IMR-90 (cell line): ENCODE measurements at regions not wholly inside any gene's neighbourhood (a gene's known extent, or its start where the extent isn't known, plus 50 kb on each side); places are given as distances from the start of the nearest gene placed in this dataset.
A peak's percentile ranks its signal among the peaks of the same experiment; 100 is the strongest.

Source experiments
- ATAC-seq: fragments of 200-7000 bp; cut with Tn5 transposase; 2 replicates; pipeline ENCODE4 v1.9.1; 2020; ENCODE audit warnings: low read depth, mild to moderate bottlenecking, moderate library complexity
- BruUV-seq: library from RNA; stranded (reverse); fragments of 400-500 nt; replicated peaks from 2 replicates; lab custom pipeline; 2021; lab: Mats Ljungman, UMichigan
- CTCF ChIA-PET: fragments of 300-600 bp; formaldehyde crosslinking; extraction: SDS; loops from one replicate; lab custom pipeline; 2021; ENCODE audit warnings: antibody characterized with exemption; lab: Yijun Ruan, JAX
- POLR2A ChIA-PET: fragments of 300-600 bp; sonication (Branson Sonifier 250); formaldehyde crosslinking; loops from one replicate; lab custom pipeline; 2022; ENCODE audit warnings: antibody characterized with exemption; ENCODE audit not compliant: unreplicated experiment; lab: Charles Lee
- DNase-seq: peaks from one replicate; pipeline ENCODE4 v3.0.0; 2013
- H2AFZ ChIP-seq: replicated peaks from 2 replicates; pipeline ENCODE3; 2013; ENCODE audit warnings: low read length, mild to moderate bottlenecking; ENCODE audit not compliant: poor library complexity
- H2AK5ac ChIP-seq: 2 replicates; pipeline ENCODE4 v1.6.1; 2013; ENCODE audit warnings: low read depth, low read length, inconsistent platforms
- H2AK9ac ChIP-seq: replicated peaks from 2 replicates; pipeline ENCODE3; 2013; ENCODE audit warnings: mild to moderate bottlenecking, low read depth, low read length, moderate library complexity; ENCODE audit not compliant: poor library complexity
- H2BK120ac ChIP-seq: 2 replicates; pipeline ENCODE4 v1.6.1; 2013; ENCODE audit warnings: low read depth, low read length, inconsistent platforms
- H2BK15ac ChIP-seq: 3 replicates; pipeline ENCODE4 v1.6.1; 2013; ENCODE audit warnings: low read depth, low read length, inconsistent platforms
- H2BK20ac ChIP-seq: 2 replicates; pipeline ENCODE4 v1.6.1; 2013; ENCODE audit warnings: low read depth, mild to moderate bottlenecking, inconsistent platforms, low read length, moderate library complexity
- H2BK5ac ChIP-seq: 2 replicates; pipeline ENCODE4 v1.6.1; 2013; ENCODE audit warnings: mild to moderate bottlenecking, low read depth, low read length, inconsistent platforms; ENCODE audit not compliant: poor library complexity, severe bottlenecking
- H3K14ac ChIP-seq: replicated peaks from 2 replicates; pipeline ENCODE4 v1.6.1; 2013; ENCODE audit warnings: low read depth, low read length, inconsistent platforms
- H3K18ac ChIP-seq: 2 replicates; pipeline ENCODE4 v1.6.1; 2013; ENCODE audit warnings: low read depth, low read length, control low read depth
- H3K23ac ChIP-seq: 2 replicates; pipeline ENCODE4 v1.6.1; 2013; ENCODE audit warnings: low read depth, low read length, inconsistent platforms
- H3K27ac ChIP-seq: 2 replicates; pipeline ENCODE4 v1.5.1; 2013; ENCODE audit warnings: mild to moderate bottlenecking, control low read depth, low read length; ENCODE audit not compliant: insufficient read depth
- H3K27me3 ChIP-seq: 2 replicates; pipeline ENCODE4 v1.6.1; 2013; ENCODE audit warnings: low read length; ENCODE audit not compliant: control insufficient read depth, insufficient read depth
- H3K36me3 ChIP-seq: 2 replicates; pipeline ENCODE4 v1.6.1; 2013; ENCODE audit warnings: low read length, mixed read lengths; ENCODE audit not compliant: control insufficient read depth, insufficient read depth
- H3K4ac ChIP-seq: 2 replicates; pipeline ENCODE4 v1.6.1; 2013; ENCODE audit warnings: low read depth, low read length, inconsistent platforms
- H3K4me1 ChIP-seq: 2 replicates; pipeline ENCODE4 v1.6.1; 2013; ENCODE audit warnings: low read length, mixed read lengths; ENCODE audit not compliant: control insufficient read depth, insufficient read depth
- H3K4me2 ChIP-seq: 2 replicates; pipeline ENCODE4 v1.6.1; 2013; ENCODE audit warnings: low read depth, mild to moderate bottlenecking, control low read depth, low read length, moderate library complexity
- H3K4me3 ChIP-seq: 2 replicates; pipeline ENCODE4 v1.5.1; 2013; ENCODE audit warnings: low read depth, mild to moderate bottlenecking, control low read depth, low read length, moderate library complexity; ENCODE audit not compliant: insufficient read depth
- H3K56ac ChIP-seq: 2 replicates; pipeline ENCODE4 v1.6.1; 2013; ENCODE audit warnings: low read length, inconsistent platforms; ENCODE audit not compliant: insufficient read depth; ENCODE audit errors: extremely low read depth
- H3K79me1 ChIP-seq, 2 experiments: 2 replicates each; pipeline ENCODE4 v1.6.1; 2013; ENCODE audit warnings: low read length in 2 of 2, inconsistent platforms in 1 of 2, low read depth in 1 of 2
- H3K9ac ChIP-seq: 2 replicates; pipeline ENCODE4 v1.6.1; 2013; ENCODE audit warnings: low read depth, low read length, control low read depth
- H3K9me1 ChIP-seq: 2 replicates; pipeline ENCODE4 v1.6.1; 2013; ENCODE audit warnings: low read length, inconsistent platforms; ENCODE audit not compliant: insufficient read depth
- H3K9me3 ChIP-seq: 2 replicates; pipeline ENCODE4 v1.6.1; 2013; ENCODE audit warnings: low read length; ENCODE audit not compliant: control insufficient read depth, insufficient read depth
- H4K20me1 ChIP-seq: 2 replicates; pipeline ENCODE4 v1.6.1; 2013; ENCODE audit warnings: low read length, inconsistent platforms; ENCODE audit not compliant: insufficient read depth
- H4K5ac ChIP-seq: 2 replicates; pipeline ENCODE4 v1.6.1; 2013; ENCODE audit warnings: mild to moderate bottlenecking, low read depth, low read length, control low read depth
- H4K8ac ChIP-seq, 2 experiments: 2 replicates each; pipeline ENCODE4 v1.6.1; 2013; ENCODE audit warnings: low read depth in 2 of 2, low read length in 2 of 2, control low read depth in 1 of 2, inconsistent platforms in 1 of 2
- H4K91ac ChIP-seq: 2 replicates; pipeline ENCODE4 v1.6.1; 2013; ENCODE audit warnings: low read depth, low read length, inconsistent platforms; ENCODE audit not compliant: insufficient read depth
- BHLHE40 ChIP-seq: fragments of 150-350 bp; IDR thresholded peaks from 2 replicates; pipeline ENCODE4 v1.6.1; 2016; ENCODE audit warnings: mild to moderate bottlenecking, low read depth, low read length
- CEBPB ChIP-seq: IDR thresholded peaks from 2 replicates; pipeline ENCODE4 v1.6.1; 2012; ENCODE audit warnings: low read depth, low read length, improper control_type of control experiment
- CHD1 ChIP-seq: IDR thresholded peaks from 2 replicates; pipeline ENCODE4 v1.6.1; 2012; ENCODE audit warnings: low read depth, low read length, improper control_type of control experiment
- FOS ChIP-seq: fragments of 150-350 bp; IDR thresholded peaks from 2 replicates; pipeline ENCODE4 v1.6.1; 2016; ENCODE audit warnings: low read depth, low read length
- MAFK ChIP-seq: IDR thresholded peaks from 2 replicates; pipeline ENCODE4 v1.6.1; 2012; ENCODE audit warnings: low read depth, low read length, improper control_type of control experiment
- MXI1 ChIP-seq: IDR thresholded peaks from 2 replicates; pipeline ENCODE4 v1.6.1; 2012; ENCODE audit warnings: low read depth, mild to moderate bottlenecking, low read length, moderate library complexity, borderline replicate concordance
- NFE2L2 ChIP-seq: fragments of 150-350 bp; IDR thresholded peaks from 2 replicates; pipeline ENCODE4 v1.6.1; 2016; ENCODE audit warnings: low read depth, mild to moderate bottlenecking, low read length
- POLR2A ChIP-seq: IDR thresholded peaks from 2 replicates; pipeline ENCODE4 v1.6.1; 2012; ENCODE audit warnings: mild to moderate bottlenecking, low read depth, low read length
- RAD21 ChIP-seq: IDR thresholded peaks from 2 replicates; pipeline ENCODE4 v1.6.1; 2012; ENCODE audit warnings: low read length, improper control_type of control experiment
- RFX5 ChIP-seq: IDR thresholded peaks from 2 replicates; pipeline ENCODE4 v1.8.0; 2012; ENCODE audit warnings: low read depth, mild to moderate bottlenecking, low read length, moderate library complexity
- SMC3 ChIP-seq: fragments of 150-350 bp; IDR thresholded peaks from 2 replicates; pipeline ENCODE4 v1.6.1; 2016; ENCODE audit warnings: low read depth, mild to moderate bottlenecking, antibody characterized with exemption, low read length, moderate library complexity
- WGBS, 2 experiments: methylation state at CpG; one replicate each; pipeline versions ENCODE4 v1.1.5 to v1.1.7; 2013; ENCODE audit warnings: missing lambda C conversion rate in 2 of 2; ENCODE audit not compliant: insufficient read length in 1 of 2; ENCODE audit errors: extremely low coverage in 2 of 2; 5-methylcytosine and 5-hydroxymethylcytosine counted together
- dilution Hi-C: fragments of 300-500 bp; cut with HindIII; formaldehyde crosslinking; loops from one replicate; pipeline ENCODE4 v1.14.3; 2018; ENCODE audit warnings: low sequenced_read_pairs; ENCODE audit not compliant: unreplicated experiment
- in situ Hi-C: fragments of 300-500 bp; cut with MboI; formaldehyde crosslinking; loops from 3 replicates; pipeline ENCODE4 v1.14.3; 2019; ENCODE audit warnings: low sequenced_read_pairs, inconsistent platforms, mixed read lengths
- intact Hi-C: fragments of 100-400 bp; cut with micrococcal nuclease; formaldehyde crosslinking; loops from 2 replicates; pipeline ENCODE4 v1.10.0; 2022

DNA sequence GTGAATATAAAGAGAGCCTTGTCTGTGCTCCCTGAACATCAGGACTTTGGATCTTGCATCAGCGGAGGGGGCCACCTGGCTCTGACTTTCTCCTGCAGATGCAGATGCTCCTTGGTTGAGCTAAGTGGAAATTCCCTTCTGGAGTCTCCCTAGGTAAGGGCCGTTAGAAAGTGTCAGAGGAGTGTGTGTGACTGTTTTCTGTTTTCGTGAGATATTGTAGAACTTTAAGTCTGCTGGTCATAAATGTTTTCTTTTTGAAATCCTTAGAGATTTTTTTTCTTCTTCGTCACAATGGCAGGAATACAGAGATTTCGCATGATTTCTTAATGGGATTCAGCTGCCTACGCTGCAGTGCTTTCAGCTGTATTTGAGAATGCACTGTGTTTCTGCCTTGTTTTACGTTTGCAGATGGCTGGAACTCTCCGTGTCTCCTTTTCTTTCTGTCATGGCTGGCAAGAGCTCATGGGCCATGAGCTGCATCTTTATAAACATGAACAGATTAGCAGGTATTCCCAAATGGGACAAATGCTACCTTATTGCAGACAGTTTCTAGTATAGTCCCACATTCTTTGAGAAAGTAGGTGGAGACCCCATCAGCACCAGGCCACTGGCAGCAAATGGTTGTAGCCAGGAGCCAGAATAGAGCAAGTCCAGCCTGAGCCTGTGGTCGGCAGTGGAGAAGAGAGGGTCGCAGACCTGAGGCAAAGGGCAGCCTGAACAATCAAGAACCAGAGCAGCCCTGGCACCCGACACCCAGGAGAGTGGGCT is 76.2 kb upstream of the FRMD6 start:
- peaks cover 10% of the 10 kb centered on the region; the same call in 1 of the 2 replicates for H3K9me1 ChIP-seq
- in situ Hi-C loops = no loop called here
- H3K27ac ChIP-seq = no peak overlapping the region
- H3K56ac ChIP-seq = no peak overlapping the region
- TF ChIP-seq RFX5 (no peak), CHD1 (no peak), MAFK (no peak), POLR2A (no peak), BHLHE40 (no peak), MXI1 (no peak), SMC3 (no peak), FOS (no peak), RAD21 (no peak), CEBPB (no peak), NFE2L2 (no peak)
- H3K79me1 ChIP-seq = peaks cover 0 to 3% of the 10 kb centered on the region in 2 experiments; a peak in 2 of 4 replicates
- no peaks in the 10 kb centered on the region for H3K27me3 ChIP-seq
- H3K4ac ChIP-seq = peak overlapping the region; percentile 43
- H2AK5ac ChIP-seq = peak overlapping the region; percentile 28; the same call in 1 of the 2 replicates
- H3K9ac ChIP-seq = no peak overlapping the region
- no peak overlapping the region for H4K8ac ChIP-seq
- no peaks in the 10 kb centered on the region for H3K9me3 ChIP-seq
- DNase-seq (peak; percentile 39), ATAC-seq (no peak)
- no peaks in the 10 kb centered on the region for H4K20me1 ChIP-seq
- POLR2A ChIA-PET = no interaction called here
- H3K4me2 ChIP-seq = no peak overlapping the region
- H3K23ac ChIP-seq = 0 out of 2 replicates have a peak overlapping the region, but pooled peaks have one; percentile 45
- H2AK9ac ChIP-seq = no peak overlapping the region
- H2BK5ac ChIP-seq = no peak overlapping the region
- peak overlapping the region; percentile 28; the same call in 1 of the 2 replicates for H3K18ac ChIP-seq
- H3K4me3 ChIP-seq = no peak overlapping the region
- H2BK20ac ChIP-seq = 0 out of 2 replicates have a peak overlapping the region, but pooled peaks have one; percentile 3
- peak overlapping the region; percentile 43; the same call in 1 of the 2 replicates for H3K14ac ChIP-seq
- BruUV-seq = no TSS peak
- dilution Hi-C loops = no loop called here
- peak overlapping the region; percentile 72 for H2AFZ ChIP-seq
- peak overlapping the region; percentile 14; the same call in 1 of the 2 replicates for H4K5ac ChIP-seq
- peaks cover 8% of the 10 kb centered on the region; the same call in 1 of the 2 replicates for H3K4me1 ChIP-seq
- H4K91ac ChIP-seq = peak overlapping the region; percentile 36
- no peaks in the 10 kb centered on the region for H3K36me3 ChIP-seq
- intact Hi-C loops = no loop called here
- peak overlapping the region; percentile 44 for H2BK120ac ChIP-seq
- peak overlapping the region; percentile 29; the same call in 2 of the 3 replicates for H2BK15ac ChIP-seq
- CTCF ChIA-PET = no interaction called here
- 90% methylated on average over 9 of the region's 11 CpGs; no CpG with 5 or more reads in 1 of the 2 experiments for WGBS, 2 experiments
